GM23338 (cell line): ENCODE measurements at regions not wholly inside any gene's neighbourhood (a gene's known extent, or its start where the extent isn't known, plus 50 kb on each side); places are given as distances from the start of the nearest gene placed in this dataset.

ENCODE experiments used
- CTCF ChIP-seq, 2 experiments: fragments of 200-600 bp in 1 of 2; sonication (generic) in 1 of 2; conservative IDR thresholded peaks; 2 replicates each; pipeline versions ENCODE4 v1.5.1 to v1.6.1; 2016 to 2017; ENCODE audit warnings: antibody characterized with exemption in 2 of 2, low read depth in 2 of 2, mild to moderate bottlenecking in 2 of 2, moderate library complexity in 1 of 2
- EZH2 ChIP-seq: fragments of 200-600 bp; sonication (generic); IDR thresholded peaks from one replicate; pipeline ENCODE4 v1.8.0; 2017; ENCODE audit warnings: antibody characterized with exemption, mild to moderate bottlenecking, low read depth; ENCODE audit not compliant: unreplicated experiment
- EZH2phosphoT487 ChIP-seq: fragments of 200-600 bp; sonication (generic); IDR thresholded peaks from one replicate; pipeline ENCODE4 v1.8.1; 2018; ENCODE audit warnings: antibody characterized with exemption; ENCODE audit not compliant: unreplicated experiment
- POLR2AphosphoS5 ChIP-seq: IDR thresholded peaks from 2 replicates; pipeline ENCODE4 v1.6.1; 2016; ENCODE audit warnings: antibody characterized with exemption, low read depth
- REST ChIP-seq: IDR thresholded peaks from one replicate; pipeline ENCODE4 v1.6.1; 2018; ENCODE audit warnings: antibody characterized with exemption; ENCODE audit not compliant: unreplicated experiment
- ZNF331 ChIP-seq: fragments of 250-450 bp; sonication (Bioruptor Pico); IDR thresholded peaks from 2 replicates; pipeline ENCODE4 v1.5.0; 2020; ENCODE audit warnings: low read depth, mild to moderate bottlenecking, moderate library complexity
- TF ChIP-seq, protein P1 (sequence below): IDR thresholded peaks from 2 replicates; pipeline ENCODE4 v1.6.1; 2016; ENCODE audit warnings: antibody characterized with exemption

- TF ChIP-seq CTCF (conservative IDR thresholded peaks at IDR 0.05; ENCODE audit: low read depth in 2 of 2): no peak
- TF ChIP-seq EZH2: no peak
- no peak for TF ChIP-seq POLR2AphosphoS5
- TF ChIP-seq REST: no peak
- TF ChIP-seq, protein P1, sequence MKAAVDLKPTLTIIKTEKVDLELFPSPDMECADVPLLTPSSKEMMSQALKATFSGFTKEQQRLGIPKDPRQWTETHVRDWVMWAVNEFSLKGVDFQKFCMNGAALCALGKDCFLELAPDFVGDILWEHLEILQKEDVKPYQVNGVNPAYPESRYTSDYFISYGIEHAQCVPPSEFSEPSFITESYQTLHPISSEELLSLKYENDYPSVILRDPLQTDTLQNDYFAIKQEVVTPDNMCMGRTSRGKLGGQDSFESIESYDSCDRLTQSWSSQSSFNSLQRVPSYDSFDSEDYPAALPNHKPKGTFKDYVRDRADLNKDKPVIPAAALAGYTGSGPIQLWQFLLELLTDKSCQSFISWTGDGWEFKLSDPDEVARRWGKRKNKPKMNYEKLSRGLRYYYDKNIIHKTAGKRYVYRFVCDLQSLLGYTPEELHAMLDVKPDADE: no peak
- no peak for TF ChIP-seq EZH2phosphoT487
- TF ChIP-seq ZNF331 (CRISPR knock-in tag): no peak
Observed at GRCh38 chr15:93449798-93450197, 360.8 kb upstream of the RGMA start.
